ENCODE measurements at regions not wholly inside any gene's neighbourhood (a gene's known extent, or its start where the extent isn't known, plus 50 kb on each side); places are given as distances from the start of the nearest gene placed in this dataset.

- DNase-seq, result no peak
- H3K4me1 Mint-ChIP-seq, result no peaks in the 10 kb centered on the region
- no peaks in the 10 kb centered on the region for H3K9me3 Mint-ChIP-seq
- no peak overlapping the region for H3K4me3 Mint-ChIP-seq
- no peaks in the 10 kb centered on the region for H3K27me3 Mint-ChIP-seq
- H3K36me3 Mint-ChIP-seq, result no peaks in the 10 kb centered on the region
- no peak overlapping the region for H3K27ac Mint-ChIP-seq
- CTCF ChIA-PET, result no interaction called here
These were observed 515.7 kb downstream of the PSAT1 start for GRCh38 chr9:78812665-78813064.

GRCh38 chr9:78813602-78814180 is 516.8 kb downstream of the PSAT1 start:
- CTCF ChIA-PET, result no interaction called here
- Mint-ChIP-seq H3K4me3 (no peak overlapping the region), H3K27ac (no peak overlapping the region), H3K27me3 (no peaks in the 10 kb centered on the region), H3K36me3 (no peaks in the 10 kb centered on the region), H3K4me1 (no peaks in the 10 kb centered on the region), H3K9me3 (no peaks in the 10 kb centered on the region)
- no peak for DNase-seq

- no peak for DNase-seq
- Mint-ChIP-seq H3K27ac (no peak overlapping the region), H3K4me3 (no peak overlapping the region), H3K9me3 (no peaks in the 10 kb centered on the region), H3K36me3 (no peaks in the 10 kb centered on the region), H3K27me3 (no peaks in the 10 kb centered on the region), H3K4me1 (peaks cover 3% of the 10 kb centered on the region)
- CTCF ChIA-PET, result interaction anchor here (0.7 to 1.2 kb wide), 4 partner anchors 9 to 1589 kb away, joined by 3 to 5 read pairs (median 3); no protein-coding TSS in a partner anchor
These were observed 524.3 kb downstream of the PSAT1 start for GRCh38 chr9:78821126-78821822.

GRCh38 chr9:78826527-78826926 is 529.6 kb downstream of the PSAT1 start:
- Mint-ChIP-seq H3K4me3 (no peak overlapping the region), H3K9me3 (no peaks in the 10 kb centered on the region), H3K36me3 (no peaks in the 10 kb centered on the region), H3K4me1 (no peaks in the 10 kb centered on the region), H3K27me3 (no peaks in the 10 kb centered on the region), H3K27ac (no peak overlapping the region)
- CTCF ChIA-PET, result no interaction called here
- no peak for DNase-seq

- H3K36me3 Mint-ChIP-seq, result no peaks in the 10 kb centered on the region
- no peak overlapping the region for H3K4me3 Mint-ChIP-seq
- DNase-seq, result no peak
- H3K27me3 Mint-ChIP-seq, result no peaks in the 10 kb centered on the region
- H3K27ac Mint-ChIP-seq, result no peak overlapping the region
- CTCF ChIA-PET, result no interaction called here
- no peaks in the 10 kb centered on the region for H3K4me1 Mint-ChIP-seq
- H3K9me3 Mint-ChIP-seq, result no peaks in the 10 kb centered on the region
These were observed 531.6 kb downstream of the PSAT1 start for GRCh38 chr9:78828521-78828920.

- Mint-ChIP-seq H3K36me3 (no peaks in the 10 kb centered on the region), H3K4me3 (no peak overlapping the region), H3K4me1 (no peaks in the 10 kb centered on the region), H3K9me3 (no peaks in the 10 kb centered on the region), H3K27ac (no peak overlapping the region), H3K27me3 (no peaks in the 10 kb centered on the region)
- DNase-seq, result no peak
- CTCF ChIA-PET, result no interaction called here
These were observed 533.4 kb downstream of the PSAT1 start for GRCh38 chr9:78830301-78830700.

- CTCF ChIA-PET, result no interaction called here
- Mint-ChIP-seq H3K27me3 (no peaks in the 10 kb centered on the region), H3K27ac (no peak overlapping the region), H3K4me1 (no peaks in the 10 kb centered on the region), H3K36me3 (no peaks in the 10 kb centered on the region), H3K4me3 (no peak overlapping the region), H3K9me3 (no peaks in the 10 kb centered on the region)
- no peak for DNase-seq
These were observed 534.8 kb downstream of the PSAT1 start for GRCh38 chr9:78831726-78832125.

GRCh38 chr9:78835928-78836450 is 539.1 kb downstream of the PSAT1 start:
- Mint-ChIP-seq H3K27ac (no peak overlapping the region), H3K27me3 (no peaks in the 10 kb centered on the region), H3K36me3 (no peaks in the 10 kb centered on the region), H3K4me1 (no peaks in the 10 kb centered on the region), H3K4me3 (no peak overlapping the region), H3K9me3 (no peaks in the 10 kb centered on the region)
- CTCF ChIA-PET, result no interaction called here
- DNase-seq, result no peak

- H3K27ac Mint-ChIP-seq, result no peak overlapping the region
- CTCF ChIA-PET, result no interaction called here
These were observed 542.3 kb downstream of the PSAT1 start for GRCh38 chr9:78839252-78839651.

GRCh38 chr9:78848061-78848460 is 551.1 kb downstream of the PSAT1 start:
- peaks cover 4% of the 10 kb centered on the region for H3K9me3 Mint-ChIP-seq
- H3K36me3 Mint-ChIP-seq, result no peaks in the 10 kb centered on the region
- H3K4me3 Mint-ChIP-seq, result no peak overlapping the region
- no peak for DNase-seq
- no peak overlapping the region for H3K27ac Mint-ChIP-seq
- CTCF ChIA-PET, result no interaction called here
- no peaks in the 10 kb centered on the region for H3K4me1 Mint-ChIP-seq
- no peaks in the 10 kb centered on the region for H3K27me3 Mint-ChIP-seq

More at GRCh38 chr9:78839252-78839651, 542.3 kb downstream of the PSAT1 start:
- no peak for DNase-seq
- Mint-ChIP-seq H3K4me3 (no peak overlapping the region), H3K9me3 (peaks cover 4% of the 10 kb centered on the region), H3K27me3 (no peaks in the 10 kb centered on the region), H3K36me3 (no peaks in the 10 kb centered on the region), H3K4me1 (no peaks in the 10 kb centered on the region)

- DNase-seq, result no peak
- CTCF ChIA-PET, result no interaction called here
- H3K36me3 Mint-ChIP-seq, result no peaks in the 10 kb centered on the region
- H3K27ac Mint-ChIP-seq, result no peak overlapping the region
- no peaks in the 10 kb centered on the region for H3K4me1 Mint-ChIP-seq
- no peak overlapping the region for H3K4me3 Mint-ChIP-seq
- no peaks in the 10 kb centered on the region for H3K9me3 Mint-ChIP-seq
- no peaks in the 10 kb centered on the region for H3K27me3 Mint-ChIP-seq
These were observed 559.2 kb downstream of the PSAT1 start for GRCh38 chr9:78856144-78856543.

- no peaks in the 10 kb centered on the region for H3K9me3 Mint-ChIP-seq
- CTCF ChIA-PET, result no interaction called here
- H3K4me1 Mint-ChIP-seq, result no peaks in the 10 kb centered on the region
- H3K27me3 Mint-ChIP-seq, result no peaks in the 10 kb centered on the region
- H3K36me3 Mint-ChIP-seq, result no peaks in the 10 kb centered on the region
- H3K4me3 Mint-ChIP-seq, result no peak overlapping the region
- no peak overlapping the region for H3K27ac Mint-ChIP-seq
- DNase-seq, result no peak
These were observed 559.9 kb downstream of the PSAT1 start for GRCh38 chr9:78856781-78857180.

- no peak overlapping the region for H3K4me3 Mint-ChIP-seq
- no peak overlapping the region for H3K27ac Mint-ChIP-seq
- CTCF ChIA-PET, result no interaction called here
- no peak for DNase-seq
- H3K4me1 Mint-ChIP-seq, result no peaks in the 10 kb centered on the region
- H3K36me3 Mint-ChIP-seq, result no peaks in the 10 kb centered on the region
- no peaks in the 10 kb centered on the region for H3K9me3 Mint-ChIP-seq
- no peaks in the 10 kb centered on the region for H3K27me3 Mint-ChIP-seq
These were observed 560.7 kb downstream of the PSAT1 start for GRCh38 chr9:78857373-78858225.

- CTCF ChIA-PET, result no interaction called here
- no peak for DNase-seq
- H3K4me1 Mint-ChIP-seq, result no peaks in the 10 kb centered on the region
These were observed 561.3 kb downstream of the PSAT1 start for GRCh38 chr9:78858266-78858665.

More at GRCh38 chr9:78858266-78858665, 561.3 kb downstream of the PSAT1 start:
- Mint-ChIP-seq H3K36me3 (no peaks in the 10 kb centered on the region), H3K4me3 (no peak overlapping the region), H3K27ac (no peak overlapping the region), H3K9me3 (no peaks in the 10 kb centered on the region), H3K27me3 (no peaks in the 10 kb centered on the region)

Measured in activated naive CD4-positive, alpha-beta T cell treated with anti-CD3 and anti-CD28 coated beads, Interleukin-2, amount 10 ng/mL, durations not matched to agents 7 days and 5 days (primary cell).